OCI-LY1 (cell line): ENCODE measurements at regions not wholly inside any gene's neighbourhood (a gene's known extent, or its start where the extent isn't known, plus 50 kb on each side); places are given as distances from the start of the nearest gene placed in this dataset.
A peak's percentile ranks its signal among the peaks of the same experiment; 100 is the strongest.

Experiments
- H2AFZ ChIP-seq: fragments of 200-600 bp; sonication (generic), shearing (Covaris generic); 2 replicates; pipeline ENCODE4 v1.6.0; 2014; ENCODE audit warnings: antibody characterized with exemption, mild to moderate bottlenecking, low read length
- H3F3A ChIP-seq: fragments of 200-600 bp; sonication (generic), shearing (Covaris generic); 2 replicates; pipeline ENCODE4 v1.6.0; 2014; ENCODE audit warnings: mild to moderate bottlenecking, antibody characterized with exemption, low read length, moderate library complexity; ENCODE audit not compliant: insufficient read depth
- H3K27ac ChIP-seq: fragments of 200-600 bp; sonication (generic); 2 replicates; pipeline ENCODE4 v1.5.1; 2014; ENCODE audit warnings: low read length, mixed run types, mild to moderate bottlenecking, low read depth; ENCODE audit not compliant: poor library complexity, severe bottlenecking
- H3K27me3 ChIP-seq: fragments of 200-600 bp; sonication (generic); 2 replicates; pipeline ENCODE4 v1.6.0; 2014; ENCODE audit warnings: antibody characterized with exemption, mild to moderate bottlenecking, low read length, moderate library complexity; ENCODE audit not compliant: insufficient read depth
- H3K36me3 ChIP-seq: fragments of 200-600 bp; sonication (generic); 2 replicates; pipeline ENCODE4 v1.6.1; 2014; ENCODE audit warnings: mild to moderate bottlenecking, antibody characterized with exemption, low read length, moderate library complexity, mixed read lengths; ENCODE audit not compliant: insufficient read depth
- H3K4me1 ChIP-seq: fragments of 200-600 bp; sonication (generic); 2 replicates; pipeline ENCODE4 v1.5.1; 2014; ENCODE audit warnings: mild to moderate bottlenecking, low read length, moderate library complexity; ENCODE audit not compliant: insufficient read depth, severe bottlenecking
- H3K4me2 ChIP-seq: fragments of 200-600 bp; sonication (generic), shearing (Covaris generic); 2 replicates; pipeline ENCODE4 v1.6.1; 2014; ENCODE audit warnings: low read length
- H3K4me3 ChIP-seq: fragments of 200-600 bp; sonication (generic); 2 replicates; pipeline ENCODE4 v1.5.1; 2014; ENCODE audit warnings: low read length, low read depth, mild to moderate bottlenecking, mixed read lengths; ENCODE audit not compliant: poor library complexity, severe bottlenecking
- H3K79me2 ChIP-seq: fragments of 200-600 bp; shearing (Covaris generic); 2 replicates; pipeline ENCODE4 v1.6.1; 2016; ENCODE audit warnings: mixed run types, low read length, mixed read lengths; ENCODE audit not compliant: insufficient read depth
- H3K9ac ChIP-seq: fragments of 200-600 bp; sonication (generic), shearing (Covaris generic); 2 replicates; pipeline ENCODE4 v1.6.1; 2014; ENCODE audit warnings: mild to moderate bottlenecking, low read length, mixed read lengths
- H3K9me2 ChIP-seq: fragments of 200-600 bp; sonication (generic), shearing (Covaris generic); 2 replicates; pipeline ENCODE4 v1.6.1; 2014; ENCODE audit warnings: low read depth, mild to moderate bottlenecking, low read length, mixed read lengths
- H3K9me3 ChIP-seq: fragments of 200-600 bp; shearing (Covaris generic); 2 replicates; pipeline ENCODE4 v1.6.1; 2014; ENCODE audit warnings: low read length, mixed read lengths
- H4K20me1 ChIP-seq: fragments of 200-600 bp; sonication (generic), shearing (Covaris generic); 2 replicates; pipeline ENCODE4 v1.6.0; 2016; ENCODE audit warnings: mild to moderate bottlenecking, low read length; ENCODE audit not compliant: insufficient read depth
- CTCF ChIP-seq: fragments of 200-600 bp; sonication (generic), shearing (Covaris generic); IDR thresholded peaks from 2 replicates; pipeline ENCODE4 v1.5.1; 2017; ENCODE audit warnings: mild to moderate bottlenecking, antibody characterized with exemption, low read length, moderate library complexity, mixed read lengths
- EZH2 ChIP-seq: fragments of 200-600 bp; sonication (generic), shearing (Covaris generic); IDR thresholded peaks from 2 replicates; pipeline ENCODE4 v1.8.0; 2017; ENCODE audit warnings: borderline replicate concordance, mixed run types, mild to moderate bottlenecking, antibody characterized with exemption, low read length, moderate library complexity, mixed read lengths

- H3K36me3 ChIP-seq = no peaks in the 10 kb centered on the region
- no peak overlapping the region for H3K27ac ChIP-seq
- H4K20me1 ChIP-seq = no peaks in the 10 kb centered on the region
- no peak overlapping the region for H2AFZ ChIP-seq
- no peaks in the 10 kb centered on the region for H3F3A ChIP-seq
- no peak overlapping the region for H3K9ac ChIP-seq
- H3K9me2 ChIP-seq = no peaks in the 10 kb centered on the region
- H3K27me3 ChIP-seq = no peaks in the 10 kb centered on the region
- no peaks in the 10 kb centered on the region for H3K4me1 ChIP-seq
- TF ChIP-seq EZH2 = no peak
- no peak for TF ChIP-seq CTCF
- no peaks in the 10 kb centered on the region for H3K79me2 ChIP-seq
- H3K4me3 ChIP-seq = no peak overlapping the region
- H3K4me2 ChIP-seq = no peak overlapping the region
- H3K9me3 ChIP-seq = no peaks in the 10 kb centered on the region
Measured at GRCh38 chr21:23463365-23463764, 2143.9 kb downstream of the MRPL39 start.

- no peaks in the 10 kb centered on the region for H3K36me3 ChIP-seq
- H3K79me2 ChIP-seq = no peaks in the 10 kb centered on the region
- no peak overlapping the region for H3K4me3 ChIP-seq
- H3K27ac ChIP-seq = no peak overlapping the region
- TF ChIP-seq CTCF (no peak), EZH2 (no peak)
- H3K9me2 ChIP-seq = no peaks in the 10 kb centered on the region
- H3K9ac ChIP-seq = no peak overlapping the region
- no peaks in the 10 kb centered on the region for H3K4me1 ChIP-seq
- H3F3A ChIP-seq = no peaks in the 10 kb centered on the region
- H3K27me3 ChIP-seq = no peaks in the 10 kb centered on the region
- no peaks in the 10 kb centered on the region for H3K9me3 ChIP-seq
- H3K4me2 ChIP-seq = no peak overlapping the region
- H2AFZ ChIP-seq = no peak overlapping the region
- no peaks in the 10 kb centered on the region for H4K20me1 ChIP-seq
Measured at GRCh38 chr21:23455676-23456075, 2151.6 kb downstream of the MRPL39 start.

GRCh38 chr21:23452384-23453083, 2154.7 kb downstream of the MRPL39 start:
- no peak overlapping the region for H3K4me2 ChIP-seq
- no peak overlapping the region for H3K27ac ChIP-seq
- H2AFZ ChIP-seq = no peak overlapping the region
- no peaks in the 10 kb centered on the region for H3K79me2 ChIP-seq
- TF ChIP-seq CTCF = peak; percentile 15; the same call in 1 of the 2 replicates
- TF ChIP-seq EZH2 = no peak
- H3K9me2 ChIP-seq = no peaks in the 10 kb centered on the region
- H3F3A ChIP-seq = no peaks in the 10 kb centered on the region
- H3K9me3 ChIP-seq = no peaks in the 10 kb centered on the region
- H3K27me3 ChIP-seq = no peaks in the 10 kb centered on the region
- no peak overlapping the region for H3K9ac ChIP-seq
- H3K4me3 ChIP-seq = no peak overlapping the region
- no peaks in the 10 kb centered on the region for H3K4me1 ChIP-seq
- H4K20me1 ChIP-seq = no peaks in the 10 kb centered on the region
- H3K36me3 ChIP-seq = no peaks in the 10 kb centered on the region
